HG03280 (cell line): ENCODE measurements at regions not wholly inside any gene's neighbourhood (a gene's known extent, or its start where the extent isn't known, plus 50 kb on each side); places are given as distances from the start of the nearest gene placed in this dataset.
"Not testable (repeated sequence)": the region's sequence is repeated elsewhere in the genome, so short reads cannot be mapped to it uniquely, and the experiment has no call there.

Experiments used
- ATAC-seq: cut with Tn5 transposase; IDR thresholded peaks from one replicate; pipeline ENCODE4 v1.9.1; 2021; ENCODE audit warnings: mild to moderate bottlenecking, moderate library complexity; ENCODE audit not compliant: unreplicated experiment

GRCh38 chr1:219731771-219732170 is 118.9 kb upstream of the ZC3H11B start:
- no peak for ATAC-seq

GRCh38 chr1:219726480-219727272 is 113.8 kb upstream of the ZC3H11B start:
- no peak for ATAC-seq

- ATAC-seq, result no peak
Measured at GRCh38 chr1:219724440-219724839, 111.5 kb upstream of the ZC3H11B start.

- ATAC-seq, result no peak
Measured at GRCh38 chr1:219717536-219717935, 104.6 kb upstream of the ZC3H11B start.

GRCh38 chr1:219716611-219717114 is 103.8 kb upstream of the ZC3H11B start:
- no peak for ATAC-seq

- no peak for ATAC-seq
Measured at GRCh38 chr1:219713981-219714381, 101.1 kb upstream of the ZC3H11B start.

GRCh38 chr1:219712506-219712905 is 99.6 kb upstream of the ZC3H11B start:
- no peak for ATAC-seq

- no peak for ATAC-seq
Measured at GRCh38 chr1:219710529-219711194, 97.8 kb upstream of the ZC3H11B start.

GRCh38 chr1:219708919-219709543 is 96.1 kb upstream of the ZC3H11B start:
- no peak for ATAC-seq

GRCh38 chr1:219707885-219708284 is 95.0 kb upstream of the ZC3H11B start:
- not testable (repeated sequence) for ATAC-seq

- ATAC-seq, result not testable (repeated sequence)
Measured at GRCh38 chr1:219704331-219704730, 91.4 kb upstream of the ZC3H11B start.

- ATAC-seq, result no peak
Measured at GRCh38 chr1:219703368-219703639, 90.4 kb upstream of the ZC3H11B start.

GRCh38 chr1:219701476-219701875 is 88.6 kb upstream of the ZC3H11B start:
- no peak for ATAC-seq

GRCh38 chr1:219699870-219700269 is 87.0 kb upstream of the ZC3H11B start:
- no peak for ATAC-seq

- ATAC-seq, result no peak
Measured at GRCh38 chr1:219697682-219698081, 84.8 kb upstream of the ZC3H11B start.

- ATAC-seq, result no peak
Measured at GRCh38 chr1:219692981-219693380, 80.1 kb upstream of the ZC3H11B start.

- ATAC-seq, result no peak
Measured at GRCh38 chr1:219689774-219690173, 76.9 kb upstream of the ZC3H11B start.

- no peak for ATAC-seq
Measured at GRCh38 chr1:219687779-219688178, 74.9 kb upstream of the ZC3H11B start.

- no peak for ATAC-seq
Measured at GRCh38 chr1:219686171-219686570, 73.3 kb upstream of the ZC3H11B start.

- no peak for ATAC-seq
Measured at GRCh38 chr1:219682788-219683187, 69.9 kb upstream of the ZC3H11B start.

- ATAC-seq, result no peak
Measured at GRCh38 chr1:219681876-219682275, 69.0 kb upstream of the ZC3H11B start.
